OCI-LY3 (cell line): ENCODE measurements at regions not wholly inside any gene's neighbourhood (a gene's known extent, or its start where the extent isn't known, plus 50 kb on each side); places are given as distances from the start of the nearest gene placed in this dataset.

Experiments used
- CTCF ChIP-seq: fragments of 200-600, 300-600 bp; sonication (generic); IDR thresholded peaks from 2 replicates; pipeline ENCODE4 v1.5.1; 2014; ENCODE audit warnings: antibody characterized with exemption, low read length, low read depth
- EZH2phosphoT487 ChIP-seq: fragments of 200-600 bp; shearing (Covaris generic); IDR thresholded peaks from 2 replicates; pipeline ENCODE4 v1.6.1; 2018; ENCODE audit warnings: antibody characterized with exemption, mixed run types, low read depth

GRCh38 chr10:4431114-4431863 is 394.7 kb upstream of the AKR1E2 start:
- TF ChIP-seq CTCF (no peak), EZH2phosphoT487 (no peak)
